Upper lobe of left lung (tissue), 4 donors: ENCODE measurements at regions not wholly inside any gene's neighbourhood (a gene's known extent, or its start where the extent isn't known, plus 50 kb on each side); places are given as distances from the start of the nearest gene placed in this dataset.

Source experiments
- CTCF ChIP-seq, 6 experiments: fragments of 450-650 bp in 4 of 6; fragments of 200-600 bp in 2 of 6; sonication (generic) in 2 of 6; IDR thresholded peaks; one replicate each; pipeline ENCODE4 v1.5.1; 2016 to 2019; ENCODE audit warnings: antibody characterized with exemption in 6 of 6
- EP300 ChIP-seq, 4 donors: sonication (generic); formaldehyde crosslinking; IDR thresholded peaks; one replicate each; pipeline ENCODE4 v1.5.1; 2017; ENCODE audit warnings: antibody characterized with exemption in 4 of 4, control low read depth in 2 of 4
- POLR2A ChIP-seq, 4 donors: fragments of 450-650 bp; IDR thresholded peaks; one replicate each; pipeline ENCODE4 v1.5.1; 2016 to 2017; ENCODE audit warnings: antibody characterized with exemption in 4 of 4, mild to moderate bottlenecking in 2 of 4
- POLR2AphosphoS5 ChIP-seq, 2 donors: sonication (generic); formaldehyde crosslinking; IDR thresholded peaks; one replicate each; pipeline ENCODE4 v1.5.1; 2017; ENCODE audit warnings: antibody characterized with exemption in 2 of 2

- TF ChIP-seq CTCF (IDR thresholded peaks at IDR 0.05) (no peak), EP300 (IDR thresholded peaks at IDR 0.05) (no peak), POLR2A (IDR thresholded peaks at IDR 0.05) (no peak), POLR2AphosphoS5 (IDR thresholded peaks at IDR 0.05) (no peak)
These were observed 169.8 kb upstream of the ERBB4 start for GRCh38 chr2:212708355-212708754.
